Activated naive CD8-positive, alpha-beta T cell treated with anti-CD3 and anti-CD28 coated beads, Interleukin-2, amount 10 ng/mL, durations not matched to agents 7 days and 5 days (primary cell): ENCODE measurements at regions not wholly inside any gene's neighbourhood (a gene's known extent, or its start where the extent isn't known, plus 50 kb on each side); places are given as distances from the start of the nearest gene placed in this dataset.

Experiments
- ATAC-seq: fragments of 150-1000 bp; cut with Tn5 transposase; one replicate; pipeline ENCODE4 v1.10.0; 2021; ENCODE audit warnings: low read depth, moderate library complexity
- POLR2A ChIA-PET: fragments of 350-600 bp; sonication (Branson Sonifier 250); formaldehyde crosslinking; loops from one replicate; lab custom pipeline; 2021; ENCODE audit warnings: antibody characterized with exemption; lab: Charles Lee
- DNase-seq: peaks from one replicate; pipeline ENCODE4 v3.0.0; 2021
- H3K27ac Mint-ChIP-seq: one replicate; pipeline ENCODE4 v1.8.0; 2022; ENCODE audit warnings: mild to moderate bottlenecking, mixed read lengths
- H3K27me3 Mint-ChIP-seq: one replicate; pipeline ENCODE4 v1.8.0; 2022; ENCODE audit warnings: mild to moderate bottlenecking, moderate library complexity, mixed read lengths
- H3K36me3 Mint-ChIP-seq: one replicate; pipeline ENCODE4 v1.8.0; 2021; ENCODE audit warnings: mild to moderate bottlenecking, mixed read lengths
- H3K4me1 Mint-ChIP-seq: one replicate; pipeline ENCODE4 v1.8.0; 2021; ENCODE audit warnings: mixed read lengths
- H3K4me3 Mint-ChIP-seq: one replicate; pipeline ENCODE4 v1.8.0; 2022; ENCODE audit warnings: mild to moderate bottlenecking, moderate library complexity, mixed read lengths
- H3K9me3 Mint-ChIP-seq: one replicate; pipeline ENCODE4 v1.8.0; 2021; ENCODE audit warnings: mixed read lengths

GRCh38 chr15:31151301-31152233 is 50.0 kb upstream of the TRPM1 start:
- POLR2A ChIA-PET = no interaction called here
- Mint-ChIP-seq H3K27ac (no peak overlapping the region), H3K4me3 (no peak overlapping the region), H3K36me3 (no peaks in the 10 kb centered on the region), H3K4me1 (peaks cover 10% of the 10 kb centered on the region), H3K27me3 (peaks cover 18% of the 10 kb centered on the region), H3K9me3 (no peaks in the 10 kb centered on the region)
- no peak for ATAC-seq
- no peak for DNase-seq

- Mint-ChIP-seq H3K27me3 (peaks cover 18% of the 10 kb centered on the region), H3K36me3 (no peaks in the 10 kb centered on the region), H3K27ac (no peak overlapping the region), H3K4me3 (no peak overlapping the region), H3K9me3 (no peaks in the 10 kb centered on the region), H3K4me1 (peaks cover 10% of the 10 kb centered on the region)
- ATAC-seq (no peak), DNase-seq (no peak)
- POLR2A ChIA-PET = no interaction called here
These were observed 52.0 kb upstream of the TRPM1 start for GRCh38 chr15:31153531-31153930.

GRCh38 chr15:31155151-31155550 is 53.6 kb upstream of the TRPM1 start:
- Mint-ChIP-seq H3K9me3 (no peaks in the 10 kb centered on the region), H3K27me3 (peaks cover 7% of the 10 kb centered on the region), H3K36me3 (no peaks in the 10 kb centered on the region), H3K27ac (no peak overlapping the region), H3K4me3 (no peak overlapping the region), H3K4me1 (peaks cover 4% of the 10 kb centered on the region)
- ATAC-seq (no peak), DNase-seq (no peak)
- POLR2A ChIA-PET = no interaction called here

GRCh38 chr15:31156226-31156625 is 54.7 kb upstream of the TRPM1 start:
- no peaks in the 10 kb centered on the region for H3K9me3 Mint-ChIP-seq
- peaks cover 7% of the 10 kb centered on the region for H3K27me3 Mint-ChIP-seq
- no peak overlapping the region for H3K4me3 Mint-ChIP-seq
- H3K4me1 Mint-ChIP-seq = peaks cover 4% of the 10 kb centered on the region
- no peak for ATAC-seq
- POLR2A ChIA-PET = no interaction called here
- no peak overlapping the region for H3K27ac Mint-ChIP-seq
- H3K36me3 Mint-ChIP-seq = no peaks in the 10 kb centered on the region
- no peak for DNase-seq

GRCh38 chr15:31156808-31157207 is 55.3 kb upstream of the TRPM1 start:
- no peaks in the 10 kb centered on the region for H3K9me3 Mint-ChIP-seq
- POLR2A ChIA-PET = no interaction called here
- H3K36me3 Mint-ChIP-seq = no peaks in the 10 kb centered on the region
- no peak overlapping the region for H3K27ac Mint-ChIP-seq
- ATAC-seq (no peak), DNase-seq (no peak)
- peaks cover 7% of the 10 kb centered on the region for H3K27me3 Mint-ChIP-seq
- no peak overlapping the region for H3K4me3 Mint-ChIP-seq
- H3K4me1 Mint-ChIP-seq = peaks cover 2% of the 10 kb centered on the region

GRCh38 chr15:31157644-31158069 is 56.1 kb upstream of the TRPM1 start:
- peaks cover 9% of the 10 kb centered on the region for H3K27me3 Mint-ChIP-seq
- no peak overlapping the region for H3K4me3 Mint-ChIP-seq
- DNase-seq (no peak), ATAC-seq (no peak)
- H3K9me3 Mint-ChIP-seq = no peaks in the 10 kb centered on the region
- no peak overlapping the region for H3K27ac Mint-ChIP-seq
- POLR2A ChIA-PET = no interaction called here
- H3K4me1 Mint-ChIP-seq = peaks cover 2% of the 10 kb centered on the region
- no peaks in the 10 kb centered on the region for H3K36me3 Mint-ChIP-seq

GRCh38 chr15:31158858-31159569 is 57.5 kb upstream of the TRPM1 start:
- Mint-ChIP-seq H3K4me3 (no peak overlapping the region), H3K36me3 (no peaks in the 10 kb centered on the region), H3K27me3 (peaks cover 7% of the 10 kb centered on the region), H3K9me3 (no peaks in the 10 kb centered on the region), H3K27ac (no peak overlapping the region), H3K4me1 (peaks cover 2% of the 10 kb centered on the region)
- ATAC-seq (no peak), DNase-seq (no peak)
- POLR2A ChIA-PET = no interaction called here

- Mint-ChIP-seq H3K27me3 (peaks cover 5% of the 10 kb centered on the region), H3K4me1 (peaks cover under 1% of the 10 kb centered on the region), H3K9me3 (no peaks in the 10 kb centered on the region), H3K36me3 (no peaks in the 10 kb centered on the region), H3K4me3 (no peak overlapping the region), H3K27ac (no peak overlapping the region)
- ATAC-seq = no peak
- no peak for DNase-seq
- POLR2A ChIA-PET = no interaction called here
These were observed 58.3 kb upstream of the TRPM1 start for GRCh38 chr15:31159837-31160236.

GRCh38 chr15:31160297-31160696 is 58.8 kb upstream of the TRPM1 start:
- peaks cover 6% of the 10 kb centered on the region for H3K27me3 Mint-ChIP-seq
- POLR2A ChIA-PET = no interaction called here

GRCh38 chr15:31160740-31161495 is 59.4 kb upstream of the TRPM1 start:
- Mint-ChIP-seq H3K4me3 (no peak overlapping the region), H3K4me1 (no peaks in the 10 kb centered on the region), H3K27me3 (peaks cover 10% of the 10 kb centered on the region), H3K9me3 (no peaks in the 10 kb centered on the region), H3K27ac (no peak overlapping the region), H3K36me3 (no peaks in the 10 kb centered on the region)
- POLR2A ChIA-PET = no interaction called here
- DNase-seq = no peak
- no peak for ATAC-seq

More at GRCh38 chr15:31160297-31160696, 58.8 kb upstream of the TRPM1 start:
- Mint-ChIP-seq H3K36me3 (no peaks in the 10 kb centered on the region), H3K4me1 (no peaks in the 10 kb centered on the region), H3K9me3 (no peaks in the 10 kb centered on the region), H3K4me3 (no peak overlapping the region), H3K27ac (no peak overlapping the region)
- DNase-seq = no peak
- no peak for ATAC-seq

- Mint-ChIP-seq H3K9me3 (no peaks in the 10 kb centered on the region), H3K36me3 (no peaks in the 10 kb centered on the region)
- POLR2A ChIA-PET = no interaction called here
These were observed 60.4 kb upstream of the TRPM1 start for GRCh38 chr15:31161951-31162350.

GRCh38 chr15:31162721-31163510 is 61.4 kb upstream of the TRPM1 start:
- POLR2A ChIA-PET = no interaction called here
- H3K36me3 Mint-ChIP-seq = no peaks in the 10 kb centered on the region
- no peaks in the 10 kb centered on the region for H3K9me3 Mint-ChIP-seq
- ATAC-seq (no peak), DNase-seq (no peak)
- H3K27me3 Mint-ChIP-seq = peaks cover 14% of the 10 kb centered on the region
- peaks cover 11% of the 10 kb centered on the region for H3K4me1 Mint-ChIP-seq
- H3K27ac Mint-ChIP-seq = no peak overlapping the region
- H3K4me3 Mint-ChIP-seq = no peak overlapping the region

More at GRCh38 chr15:31161951-31162350, 60.4 kb upstream of the TRPM1 start:
- H3K27ac Mint-ChIP-seq = no peak overlapping the region
- H3K4me1 Mint-ChIP-seq = peaks cover 3% of the 10 kb centered on the region
- H3K4me3 Mint-ChIP-seq = no peak overlapping the region
- DNase-seq (no peak), ATAC-seq (no peak)
- H3K27me3 Mint-ChIP-seq = peaks cover 12% of the 10 kb centered on the region
